IMR-90 (cell line): ENCODE measurements at regions not wholly inside any gene's neighbourhood (a gene's known extent, or its start where the extent isn't known, plus 50 kb on each side); places are given as distances from the start of the nearest gene placed in this dataset.

Experiments used
- ATAC-seq: fragments of 200-7000 bp; cut with Tn5 transposase; 2 replicates; pipeline ENCODE4 v1.9.1; 2020; ENCODE audit warnings: low read depth, mild to moderate bottlenecking, moderate library complexity
- BruUV-seq: library from RNA; stranded (reverse); fragments of 400-500 nt; replicated peaks from 2 replicates; lab custom pipeline; 2021; lab: Mats Ljungman, UMichigan
- CTCF ChIA-PET: fragments of 300-600 bp; formaldehyde crosslinking; extraction: SDS; loops from one replicate; lab custom pipeline; 2021; ENCODE audit warnings: antibody characterized with exemption; lab: Yijun Ruan, JAX
- POLR2A ChIA-PET: fragments of 300-600 bp; sonication (Branson Sonifier 250); formaldehyde crosslinking; loops from one replicate; lab custom pipeline; 2022; ENCODE audit warnings: antibody characterized with exemption; ENCODE audit not compliant: unreplicated experiment; lab: Charles Lee
- DNase-seq: peaks from one replicate; pipeline ENCODE4 v3.0.0; 2013
- H2AFZ ChIP-seq: replicated peaks from 2 replicates; pipeline ENCODE3; 2013; ENCODE audit warnings: low read length, mild to moderate bottlenecking; ENCODE audit not compliant: poor library complexity
- H2AK5ac ChIP-seq: 2 replicates; pipeline ENCODE4 v1.6.1; 2013; ENCODE audit warnings: low read depth, low read length, inconsistent platforms
- H2AK9ac ChIP-seq: replicated peaks from 2 replicates; pipeline ENCODE3; 2013; ENCODE audit warnings: mild to moderate bottlenecking, low read depth, low read length, moderate library complexity; ENCODE audit not compliant: poor library complexity
- H2BK120ac ChIP-seq: 2 replicates; pipeline ENCODE4 v1.6.1; 2013; ENCODE audit warnings: low read depth, low read length, inconsistent platforms
- H2BK15ac ChIP-seq: 3 replicates; pipeline ENCODE4 v1.6.1; 2013; ENCODE audit warnings: low read depth, low read length, inconsistent platforms
- H2BK20ac ChIP-seq: 2 replicates; pipeline ENCODE4 v1.6.1; 2013; ENCODE audit warnings: low read depth, mild to moderate bottlenecking, inconsistent platforms, low read length, moderate library complexity
- H2BK5ac ChIP-seq: 2 replicates; pipeline ENCODE4 v1.6.1; 2013; ENCODE audit warnings: mild to moderate bottlenecking, low read depth, low read length, inconsistent platforms; ENCODE audit not compliant: poor library complexity, severe bottlenecking
- H3K14ac ChIP-seq: replicated peaks from 2 replicates; pipeline ENCODE4 v1.6.1; 2013; ENCODE audit warnings: low read depth, low read length, inconsistent platforms
- H3K18ac ChIP-seq: 2 replicates; pipeline ENCODE4 v1.6.1; 2013; ENCODE audit warnings: low read depth, low read length, control low read depth
- H3K23ac ChIP-seq: 2 replicates; pipeline ENCODE4 v1.6.1; 2013; ENCODE audit warnings: low read depth, low read length, inconsistent platforms
- H3K27ac ChIP-seq: 2 replicates; pipeline ENCODE4 v1.5.1; 2013; ENCODE audit warnings: mild to moderate bottlenecking, control low read depth, low read length; ENCODE audit not compliant: insufficient read depth
- H3K27me3 ChIP-seq: 2 replicates; pipeline ENCODE4 v1.6.1; 2013; ENCODE audit warnings: low read length; ENCODE audit not compliant: control insufficient read depth, insufficient read depth
- H3K36me3 ChIP-seq: 2 replicates; pipeline ENCODE4 v1.6.1; 2013; ENCODE audit warnings: low read length, mixed read lengths; ENCODE audit not compliant: control insufficient read depth, insufficient read depth
- H3K4ac ChIP-seq: 2 replicates; pipeline ENCODE4 v1.6.1; 2013; ENCODE audit warnings: low read depth, low read length, inconsistent platforms
- H3K4me1 ChIP-seq: 2 replicates; pipeline ENCODE4 v1.6.1; 2013; ENCODE audit warnings: low read length, mixed read lengths; ENCODE audit not compliant: control insufficient read depth, insufficient read depth
- H3K4me2 ChIP-seq: 2 replicates; pipeline ENCODE4 v1.6.1; 2013; ENCODE audit warnings: low read depth, mild to moderate bottlenecking, control low read depth, low read length, moderate library complexity
- H3K4me3 ChIP-seq: 2 replicates; pipeline ENCODE4 v1.5.1; 2013; ENCODE audit warnings: low read depth, mild to moderate bottlenecking, control low read depth, low read length, moderate library complexity; ENCODE audit not compliant: insufficient read depth
- H3K56ac ChIP-seq: 2 replicates; pipeline ENCODE4 v1.6.1; 2013; ENCODE audit warnings: low read length, inconsistent platforms; ENCODE audit not compliant: insufficient read depth; ENCODE audit errors: extremely low read depth
- H3K79me1 ChIP-seq, 2 experiments: 2 replicates each; pipeline ENCODE4 v1.6.1; 2013; ENCODE audit warnings: low read length in 2 of 2, inconsistent platforms in 1 of 2, low read depth in 1 of 2
- H3K9ac ChIP-seq: 2 replicates; pipeline ENCODE4 v1.6.1; 2013; ENCODE audit warnings: low read depth, low read length, control low read depth
- H3K9me1 ChIP-seq: 2 replicates; pipeline ENCODE4 v1.6.1; 2013; ENCODE audit warnings: low read length, inconsistent platforms; ENCODE audit not compliant: insufficient read depth
- H3K9me3 ChIP-seq: 2 replicates; pipeline ENCODE4 v1.6.1; 2013; ENCODE audit warnings: low read length; ENCODE audit not compliant: control insufficient read depth, insufficient read depth
- H4K20me1 ChIP-seq: 2 replicates; pipeline ENCODE4 v1.6.1; 2013; ENCODE audit warnings: low read length, inconsistent platforms; ENCODE audit not compliant: insufficient read depth
- H4K5ac ChIP-seq: 2 replicates; pipeline ENCODE4 v1.6.1; 2013; ENCODE audit warnings: mild to moderate bottlenecking, low read depth, low read length, control low read depth
- H4K8ac ChIP-seq, 2 experiments: 2 replicates each; pipeline ENCODE4 v1.6.1; 2013; ENCODE audit warnings: low read depth in 2 of 2, low read length in 2 of 2, control low read depth in 1 of 2, inconsistent platforms in 1 of 2
- H4K91ac ChIP-seq: 2 replicates; pipeline ENCODE4 v1.6.1; 2013; ENCODE audit warnings: low read depth, low read length, inconsistent platforms; ENCODE audit not compliant: insufficient read depth
- CEBPB ChIP-seq: IDR thresholded peaks from 2 replicates; pipeline ENCODE4 v1.6.1; 2012; ENCODE audit warnings: low read depth, low read length, improper control_type of control experiment
- MXI1 ChIP-seq: IDR thresholded peaks from 2 replicates; pipeline ENCODE4 v1.6.1; 2012; ENCODE audit warnings: low read depth, mild to moderate bottlenecking, low read length, moderate library complexity, borderline replicate concordance
- WGBS, 2 experiments: methylation state at CpG; one replicate each; pipeline versions ENCODE4 v1.1.5 to v1.1.7; 2013; ENCODE audit warnings: missing lambda C conversion rate in 2 of 2; ENCODE audit not compliant: insufficient read length in 1 of 2; ENCODE audit errors: extremely low coverage in 2 of 2; 5-methylcytosine and 5-hydroxymethylcytosine counted together
- dilution Hi-C: fragments of 300-500 bp; cut with HindIII; formaldehyde crosslinking; loops from one replicate; pipeline ENCODE4 v1.14.3; 2018; ENCODE audit warnings: low sequenced_read_pairs; ENCODE audit not compliant: unreplicated experiment
- in situ Hi-C: fragments of 300-500 bp; cut with MboI; formaldehyde crosslinking; loops from 3 replicates; pipeline ENCODE4 v1.14.3; 2019; ENCODE audit warnings: low sequenced_read_pairs, inconsistent platforms, mixed read lengths
- intact Hi-C: fragments of 100-400 bp; cut with micrococcal nuclease; formaldehyde crosslinking; loops from 2 replicates; pipeline ENCODE4 v1.10.0; 2022

DNA sequence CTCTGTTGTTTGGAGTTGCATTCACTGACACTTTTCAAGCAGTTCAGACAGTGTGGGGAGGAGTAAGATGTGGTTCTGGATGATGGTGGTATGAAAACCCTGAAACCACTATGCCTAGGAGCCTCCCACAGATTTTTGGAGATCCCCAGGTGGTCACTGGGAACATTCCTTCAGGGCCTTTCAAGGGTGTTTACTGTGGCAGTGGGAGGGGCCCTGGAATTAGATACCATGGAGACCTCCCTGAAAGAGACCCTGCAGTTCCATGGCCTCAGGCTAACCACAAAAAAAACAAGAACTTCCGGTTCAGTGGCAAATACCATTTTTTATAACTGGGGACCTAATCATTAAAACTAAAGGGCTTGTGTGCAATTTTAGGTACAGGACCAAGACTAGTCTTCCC lies 79.9 kb downstream of the TMEM100 start:
- WGBS, 2 experiments = no CpG with 5 or more reads among the region's 1 CpG
- Histone ChIP-seq H4K5ac (no peak overlapping the region), H3K4me2 (no peak overlapping the region), H4K91ac (no peak overlapping the region), H2AFZ (no peak overlapping the region), H2AK5ac (no peak overlapping the region), H3K4me3 (no peak overlapping the region), H3K56ac (no peak overlapping the region), H3K27me3 (peaks cover 4% of the 10 kb centered on the region), H3K27ac (no peak overlapping the region), H3K9ac (no peak overlapping the region), H3K9me1 (no peaks in the 10 kb centered on the region), H2BK20ac (no peak overlapping the region), H4K8ac (no peak overlapping the region), H3K4me1 (no peaks in the 10 kb centered on the region), H3K4ac (no peak overlapping the region), H3K14ac (no peak overlapping the region), H3K23ac (no peak overlapping the region), H4K20me1 (no peaks in the 10 kb centered on the region), H2BK120ac (no peak overlapping the region), H2BK5ac (no peak overlapping the region), H3K9me3 (no peaks in the 10 kb centered on the region), H3K36me3 (no peaks in the 10 kb centered on the region), H3K79me1 (no peaks in the 10 kb centered on the region), H3K18ac (no peak overlapping the region), H2BK15ac (no peak overlapping the region), H2AK9ac (no peak overlapping the region)
- intact Hi-C loops = loop anchor here (1.0 kb wide), 1 partner anchor 116 kb away; no protein-coding TSS in a partner anchor
- dilution Hi-C loops = no loop called here
- in situ Hi-C loops = no loop called here
- ChIA-PET POLR2A (no interaction called here), CTCF (no interaction called here)
- ATAC-seq (no peak), DNase-seq (no peak)
- TF ChIP-seq CEBPB = no peak
- no peak for TF ChIP-seq MXI1
- no TSS peak for BruUV-seq
